CD1c-positive myeloid dendritic cell (primary cell): ENCODE measurements at regions not wholly inside any gene's neighbourhood (a gene's known extent, or its start where the extent isn't known, plus 50 kb on each side); places are given as distances from the start of the nearest gene placed in this dataset.

ENCODE experiments used
- DNase-seq: peaks from one replicate; pipeline ENCODE4 v3.0.0-alpha.2; 2016; ENCODE audit errors: extremely low spot score

GRCh38 chr3:76969471-76969870, 70.4 kb upstream of the ROBO2 start:
- DNase-seq: no peak

- DNase-seq: no peak
These were observed 69.8 kb upstream of the ROBO2 start for GRCh38 chr3:76969996-76970615.

GRCh38 chr3:76972624-76973296, 67.1 kb upstream of the ROBO2 start:
- DNase-seq: no peak

- no peak for DNase-seq
These were observed 62.9 kb upstream of the ROBO2 start for GRCh38 chr3:76976996-76977395.

GRCh38 chr3:76985645-76986044, 54.3 kb upstream of the ROBO2 start:
- no peak for DNase-seq

- DNase-seq: no peak
These were observed 52.9 kb upstream of the ROBO2 start for GRCh38 chr3:76986876-76987474.
